NCI-H69 (cell line): ENCODE measurements at regions not wholly inside any gene's neighbourhood (a gene's known extent, or its start where the extent isn't known, plus 50 kb on each side); places are given as distances from the start of the nearest gene placed in this dataset.

Source experiments
- DNase-seq: peaks from one replicate; lab custom pipeline; 2025; lab: John Stamatoyannopoulos, UW

DNA sequence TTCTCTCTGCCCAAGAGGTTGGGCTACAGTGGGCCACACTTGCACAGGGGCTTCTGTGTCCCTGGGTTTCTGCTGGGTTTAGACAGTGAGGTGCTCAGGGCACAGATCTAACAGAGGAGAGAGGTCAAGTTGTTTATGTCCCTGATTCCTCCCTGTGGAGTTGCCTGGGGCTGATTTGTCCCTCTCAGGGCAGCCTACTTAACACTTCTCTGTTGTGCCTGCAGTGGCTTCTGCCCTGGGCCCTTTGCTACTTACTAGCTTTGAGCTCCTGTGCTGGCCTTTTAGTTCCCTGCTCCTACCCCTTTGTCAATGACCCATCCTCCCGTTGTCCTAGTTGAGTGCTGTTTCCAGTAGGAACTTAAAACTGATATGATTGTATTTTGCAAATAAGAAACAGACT lies 114.0 kb upstream of the RGMA start:
- DNase-seq: no peak

DNA sequence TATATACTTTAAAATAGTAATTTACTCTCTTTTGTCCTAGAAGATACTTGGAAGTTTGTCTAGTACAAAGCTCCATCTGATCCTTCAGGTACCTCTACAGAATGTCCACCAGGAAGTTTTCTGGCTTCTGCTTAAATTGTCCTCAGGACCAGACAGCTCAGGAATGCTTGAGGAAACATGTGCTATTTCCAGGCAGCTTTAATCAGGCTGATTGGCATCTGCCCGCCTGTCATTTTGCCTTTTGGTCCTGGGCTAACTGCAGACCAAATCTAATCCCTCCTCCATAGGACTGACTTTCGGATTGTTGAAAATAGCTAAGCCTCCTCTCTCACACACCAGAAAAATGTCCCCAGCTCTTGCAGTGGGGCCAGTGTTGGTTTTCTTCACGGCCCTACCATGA lies 113.4 kb upstream of the RGMA start:
- DNase-seq: no peak

DNA sequence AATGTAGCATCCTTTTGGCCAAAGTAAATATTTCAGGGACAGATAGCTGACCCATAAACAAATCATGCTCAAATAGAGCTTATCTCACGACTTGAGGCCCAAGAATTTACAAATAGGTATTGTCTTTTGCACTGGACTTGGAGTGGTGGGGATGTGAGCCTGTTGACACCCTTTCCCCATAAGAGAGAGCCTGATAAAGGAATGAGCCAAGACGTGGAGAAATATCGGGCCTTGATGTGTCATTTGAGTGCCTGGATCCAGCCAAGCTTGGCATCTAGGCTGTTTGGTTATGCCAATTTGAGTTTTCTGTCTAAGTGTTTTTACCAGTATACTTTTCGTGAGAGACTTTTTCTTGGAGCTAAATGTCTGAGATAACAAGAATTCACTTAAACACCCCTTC lies 112.9 kb upstream of the RGMA start:
- DNase-seq: no peak

GRCh38 chr15:93200837-93201226 lies 111.8 kb upstream of the RGMA start:
- no peak for DNase-seq

DNA sequence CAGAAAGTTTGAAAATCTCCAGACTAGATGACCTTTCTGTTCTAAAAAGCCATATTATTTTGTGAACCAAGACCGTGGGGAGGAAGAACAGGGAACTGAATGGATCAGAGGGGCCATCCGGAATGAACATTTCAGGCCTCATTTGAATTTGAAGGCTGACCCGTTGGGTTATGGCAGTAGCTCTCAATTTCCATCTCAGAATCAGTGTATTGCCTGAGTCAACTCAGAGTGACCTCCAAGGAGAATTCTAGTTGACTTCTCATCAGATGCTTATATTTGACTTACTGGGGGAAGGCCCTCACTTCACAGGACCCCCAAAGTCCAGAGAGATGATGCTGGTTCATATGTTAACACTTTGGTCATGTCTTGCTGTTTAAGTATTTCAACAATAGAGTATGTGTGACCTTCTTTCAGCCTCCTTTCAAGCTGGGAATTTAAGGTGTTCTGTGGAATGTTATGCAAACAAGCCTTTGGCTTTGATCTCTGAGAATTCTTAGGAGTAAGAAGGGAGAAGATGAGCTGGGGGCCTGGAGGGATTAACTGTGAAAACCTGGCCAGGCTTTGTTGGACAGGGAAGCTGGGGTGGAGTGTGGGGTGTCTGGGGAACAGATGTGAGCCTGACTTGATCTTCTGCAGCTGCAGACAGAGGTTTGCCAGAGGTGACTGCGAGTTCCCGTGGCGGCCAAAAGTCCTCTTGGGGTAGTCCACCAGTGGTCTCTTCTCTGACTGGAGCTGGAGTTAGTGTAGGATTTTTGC lies 111.2 kb upstream of the RGMA start:
- DNase-seq: no peak

GRCh38 chr15:93196135-93196670 lies 107.2 kb upstream of the RGMA start:
- no peak for DNase-seq

- no peak for DNase-seq
Observed at GRCh38 chr15:93195109-93195508, 106.1 kb upstream of the RGMA start.

GRCh38 chr15:93190238-93190637 lies 101.2 kb upstream of the RGMA start:
- DNase-seq: no peak

DNA sequence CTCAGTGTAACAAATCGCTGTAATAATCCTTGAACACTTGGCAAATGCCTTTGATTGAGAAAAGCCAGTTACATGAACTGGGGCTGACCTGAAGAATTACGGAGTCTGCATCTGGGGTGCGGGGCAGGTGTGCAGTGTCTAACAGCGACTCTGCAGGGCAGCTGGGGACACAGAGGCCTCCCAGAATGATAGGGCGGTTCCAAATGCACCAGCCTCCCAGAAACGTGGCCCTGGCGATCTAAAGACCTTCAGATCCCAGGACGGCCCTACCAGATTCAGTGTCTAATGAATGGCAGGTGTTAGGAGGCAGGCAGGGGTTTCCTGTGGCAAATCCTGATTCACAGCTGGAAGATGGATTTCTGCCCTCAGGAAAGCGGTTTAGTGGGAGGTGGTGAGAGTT lies 100.5 kb upstream of the RGMA start:
- no peak for DNase-seq

DNA sequence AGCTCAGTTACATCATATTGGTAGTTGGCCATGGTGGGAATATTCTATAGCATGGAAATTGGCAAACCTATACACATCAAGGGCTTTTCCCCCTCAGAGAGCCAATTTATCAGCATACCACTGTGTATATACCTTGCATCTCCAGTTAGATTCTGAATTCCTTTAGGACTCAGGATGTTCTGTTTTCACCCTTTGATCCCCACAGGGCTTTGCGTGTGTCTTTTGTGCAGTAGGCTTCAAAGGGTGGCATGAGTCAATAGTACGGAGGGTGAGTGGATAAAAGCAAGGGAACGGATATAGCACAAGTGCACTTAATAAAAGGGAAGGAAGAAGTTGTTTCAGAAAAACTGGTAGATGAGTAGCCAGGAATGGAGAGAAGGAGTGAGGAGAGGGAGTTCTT lies 99.2 kb upstream of the RGMA start:
- DNase-seq: no peak

DNA sequence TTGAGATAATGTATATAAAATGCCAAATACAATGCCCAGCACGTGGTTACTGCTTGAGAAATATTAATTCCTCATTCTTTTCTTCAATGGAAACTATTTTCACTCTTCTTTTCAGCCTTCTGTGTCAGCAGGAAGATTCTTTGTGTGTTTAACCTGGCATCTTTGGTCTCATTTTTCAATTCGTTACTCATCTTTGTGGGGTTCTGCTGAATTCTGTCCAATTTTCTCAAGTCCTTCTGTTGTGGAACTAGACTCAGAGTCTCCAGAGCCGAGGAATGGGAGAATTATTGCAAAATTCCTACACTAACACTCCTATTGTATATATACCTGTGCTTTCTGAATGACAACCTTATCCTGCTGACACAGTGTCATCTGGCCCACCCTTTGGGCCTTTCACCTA lies 96.8 kb upstream of the RGMA start:
- no peak for DNase-seq

- no peak for DNase-seq
Observed at GRCh38 chr15:93182703-93183205, 93.7 kb upstream of the RGMA start.

- DNase-seq: no peak
Observed at GRCh38 chr15:93180656-93181055, 91.6 kb upstream of the RGMA start.

DNA sequence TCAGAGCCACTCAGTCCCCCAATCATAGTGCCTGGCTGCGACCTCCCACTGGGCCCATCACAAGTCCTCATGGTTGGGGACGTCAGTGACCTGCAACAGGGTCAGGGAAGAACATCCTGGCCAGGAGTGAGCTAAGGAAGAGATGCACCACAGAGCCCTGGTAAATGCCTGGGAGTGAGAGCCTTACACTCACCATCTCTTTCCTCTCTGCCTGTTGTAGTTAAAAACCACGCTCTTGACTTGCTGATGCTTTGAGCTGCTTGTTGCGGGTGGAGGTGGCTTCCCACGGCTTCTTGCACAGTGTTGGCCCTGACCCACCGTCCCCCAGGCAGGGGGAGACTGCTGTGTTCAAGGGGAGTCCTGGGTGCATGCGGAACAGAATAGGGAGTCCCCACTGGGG lies 91.1 kb upstream of the RGMA start:
- no peak for DNase-seq

- DNase-seq: no peak
Observed at GRCh38 chr15:93179700-93180102, 90.7 kb upstream of the RGMA start.

GRCh38 chr15:93179072-93179471 lies 90.1 kb upstream of the RGMA start:
- no peak for DNase-seq

DNA sequence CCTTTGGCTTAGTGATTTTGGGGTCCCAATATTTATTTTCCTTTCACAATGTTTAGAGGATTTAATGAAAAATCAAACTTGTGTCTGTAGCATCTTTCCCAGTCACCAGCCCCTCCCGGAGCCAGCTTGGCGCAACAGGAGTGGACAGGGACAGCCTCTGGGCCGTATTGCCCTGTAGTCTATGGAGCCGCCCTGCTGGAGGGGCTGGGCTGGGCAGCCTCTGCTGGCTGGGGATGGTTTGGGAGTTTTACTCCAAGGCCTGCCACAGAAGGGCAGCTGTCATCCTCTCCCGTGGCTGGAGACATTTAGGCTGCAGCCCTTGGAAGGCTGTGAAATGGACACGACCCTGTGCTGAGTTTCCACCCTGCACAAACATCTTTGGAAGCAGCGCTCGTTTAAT lies 89.4 kb upstream of the RGMA start:
- no peak for DNase-seq

GRCh38 chr15:93176065-93176464 lies 87.1 kb upstream of the RGMA start:
- no peak for DNase-seq

DNA sequence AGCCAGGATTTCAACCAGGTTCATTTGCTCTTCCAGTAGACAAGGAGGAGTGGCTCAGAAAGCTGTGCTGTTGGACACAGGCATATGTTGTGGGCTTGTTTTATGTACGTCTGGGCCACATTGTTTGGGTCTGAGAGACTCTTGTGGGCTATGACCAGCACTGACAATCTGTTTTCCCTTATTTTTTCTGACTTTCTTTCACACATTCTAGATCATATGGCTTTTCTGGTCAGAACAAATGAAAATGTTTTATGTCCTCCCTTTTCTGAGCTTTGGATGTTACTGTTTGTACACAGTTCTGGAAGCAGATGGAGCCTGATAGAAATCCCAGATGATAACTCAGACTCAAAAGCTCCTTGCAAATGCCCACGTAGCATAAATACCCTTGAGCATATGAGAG lies 85.8 kb upstream of the RGMA start:
- no peak for DNase-seq

DNA sequence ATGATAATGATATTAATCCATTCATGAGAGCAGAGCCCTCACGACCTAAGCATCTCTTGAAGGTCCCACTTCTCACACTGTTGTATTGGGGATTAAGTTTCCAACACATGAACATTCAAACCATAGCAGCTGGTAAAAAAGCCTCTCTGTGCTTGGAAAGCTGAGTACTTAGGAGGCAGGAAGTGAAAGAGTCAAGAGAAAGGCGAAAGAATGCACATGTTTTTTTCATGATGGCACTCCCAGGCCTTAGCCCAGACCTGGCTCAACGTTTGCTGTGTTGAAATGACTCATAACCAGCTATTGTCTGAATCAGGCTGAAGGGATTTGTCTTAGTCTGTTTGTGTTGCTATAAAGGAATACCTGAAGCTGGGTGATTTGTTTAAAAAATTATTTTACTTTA lies 84.4 kb upstream of the RGMA start:
- DNase-seq: no peak

DNA sequence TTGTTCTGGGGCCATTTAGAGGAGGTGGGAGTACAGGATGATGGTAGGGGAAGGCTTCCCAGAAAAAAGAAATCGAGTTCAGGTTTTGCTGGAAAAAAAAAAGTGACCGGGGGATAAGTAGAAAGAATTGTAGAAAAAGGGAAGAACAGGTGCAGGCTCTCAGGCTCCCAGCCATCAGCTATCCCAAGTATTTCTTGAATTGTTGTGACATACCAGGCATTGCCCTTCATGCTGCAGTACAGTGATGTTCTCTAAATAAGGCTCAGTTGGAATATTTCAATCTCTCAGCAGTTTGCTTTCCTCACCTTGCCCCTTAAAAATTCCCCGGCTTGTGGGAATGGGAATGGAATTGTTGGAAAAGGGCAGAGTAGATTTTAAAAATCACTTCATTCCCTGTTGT lies 82.5 kb upstream of the RGMA start:
- DNase-seq: no peak

DNA sequence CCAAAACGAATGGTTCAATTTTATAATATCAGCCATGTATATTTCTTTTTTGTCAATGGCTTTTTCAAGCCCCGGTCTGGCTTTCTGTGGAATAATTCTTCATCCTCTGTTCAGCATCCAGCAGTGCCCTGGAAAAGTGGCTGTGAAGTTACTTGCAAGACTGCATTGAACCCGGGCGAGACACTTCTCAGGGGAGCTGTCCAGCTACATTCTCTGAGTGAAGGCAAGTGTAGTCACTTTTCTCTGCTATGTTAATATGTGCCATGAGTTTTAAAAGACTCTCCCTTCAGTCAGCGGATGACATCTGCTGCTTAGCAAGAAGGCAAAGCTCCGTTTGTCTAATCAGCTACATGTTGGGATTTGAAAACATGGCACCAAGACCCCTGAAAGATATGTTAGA lies 81.3 kb upstream of the RGMA start:
- no peak for DNase-seq

- no peak for DNase-seq
Observed at GRCh38 chr15:93168910-93169309, 79.9 kb upstream of the RGMA start.

DNA sequence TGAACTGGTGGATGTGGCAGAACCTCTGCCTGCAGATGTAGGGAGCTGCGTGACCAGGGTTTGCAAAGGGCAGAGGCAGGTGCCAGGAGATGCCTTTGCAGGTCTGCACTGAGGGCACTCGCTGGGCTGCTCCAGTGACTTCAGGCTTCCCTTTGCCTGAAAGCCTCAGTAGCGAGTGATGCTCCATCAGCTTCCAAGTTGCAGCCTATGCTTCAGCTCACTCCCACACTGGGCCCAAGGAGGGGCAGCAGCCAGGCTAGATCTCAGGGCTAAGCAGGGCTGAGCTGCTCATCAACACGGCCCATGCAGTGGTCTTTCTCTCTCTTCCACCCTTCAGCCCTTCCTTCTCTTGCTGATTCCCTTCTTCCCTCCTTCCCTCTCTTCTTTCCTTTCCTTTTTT lies 78.3 kb upstream of the RGMA start:
- no peak for DNase-seq
